Mononuclear cell (primary cell): ENCODE measurements at regions not wholly inside any gene's neighbourhood (a gene's known extent, or its start where the extent isn't known, plus 50 kb on each side); places are given as distances from the start of the nearest gene placed in this dataset.
A peak's percentile ranks its signal among the peaks of the same experiment; 100 is the strongest.

Experiments
- H3K27me3 ChIP-seq: 2 replicates; pipeline ENCODE4 v1.6.0; 2011; ENCODE audit warnings: low read length, control low read depth; ENCODE audit not compliant: insufficient read depth
- H3K4me1 ChIP-seq: 2 replicates; pipeline ENCODE4 v1.5.1; 2011; ENCODE audit warnings: mild to moderate bottlenecking, low read length, control low read depth; ENCODE audit not compliant: insufficient read depth
- H3K4me3 ChIP-seq: 2 replicates; pipeline ENCODE4 v1.5.1; 2011; ENCODE audit warnings: mild to moderate bottlenecking, low read length, moderate library complexity
- H3K9me3 ChIP-seq: 2 replicates; pipeline ENCODE4 v1.5.1; 2011; ENCODE audit warnings: low read depth, mild to moderate bottlenecking, control low read depth, low read length

DNA sequence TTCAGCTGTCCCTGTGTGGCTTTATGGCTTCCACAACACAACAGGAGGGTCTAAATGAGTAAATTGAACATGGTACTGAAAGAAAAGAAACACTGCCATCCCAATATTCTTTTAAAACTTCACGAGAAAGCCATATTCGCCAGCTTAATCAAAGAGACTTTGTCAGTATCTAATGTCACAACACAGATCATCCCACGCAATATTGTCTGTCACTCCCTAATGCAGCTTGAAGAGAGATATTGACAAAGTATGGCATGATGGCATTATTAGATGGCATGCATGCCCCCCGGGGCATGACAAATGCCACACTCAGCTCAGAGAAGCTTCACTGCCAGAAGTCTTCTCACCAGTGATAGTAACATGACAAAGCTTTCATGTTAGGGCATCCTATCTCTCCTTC is 197.8 kb downstream of the TTC8 start:
- H3K27me3 ChIP-seq, result peaks cover 11% of the 10 kb centered on the region
- peaks cover 24% of the 10 kb centered on the region for H3K4me1 ChIP-seq
- H3K9me3 ChIP-seq, result no peaks in the 10 kb centered on the region
- no peak overlapping the region for H3K4me3 ChIP-seq

- no peaks in the 10 kb centered on the region for H3K9me3 ChIP-seq
- H3K4me3 ChIP-seq, result no peak overlapping the region
- peaks cover 30% of the 10 kb centered on the region for H3K4me1 ChIP-seq
- peaks cover 33% of the 10 kb centered on the region for H3K27me3 ChIP-seq
These were observed 200.2 kb downstream of the TTC8 start for GRCh38 chr14:89024691-89025090.

DNA sequence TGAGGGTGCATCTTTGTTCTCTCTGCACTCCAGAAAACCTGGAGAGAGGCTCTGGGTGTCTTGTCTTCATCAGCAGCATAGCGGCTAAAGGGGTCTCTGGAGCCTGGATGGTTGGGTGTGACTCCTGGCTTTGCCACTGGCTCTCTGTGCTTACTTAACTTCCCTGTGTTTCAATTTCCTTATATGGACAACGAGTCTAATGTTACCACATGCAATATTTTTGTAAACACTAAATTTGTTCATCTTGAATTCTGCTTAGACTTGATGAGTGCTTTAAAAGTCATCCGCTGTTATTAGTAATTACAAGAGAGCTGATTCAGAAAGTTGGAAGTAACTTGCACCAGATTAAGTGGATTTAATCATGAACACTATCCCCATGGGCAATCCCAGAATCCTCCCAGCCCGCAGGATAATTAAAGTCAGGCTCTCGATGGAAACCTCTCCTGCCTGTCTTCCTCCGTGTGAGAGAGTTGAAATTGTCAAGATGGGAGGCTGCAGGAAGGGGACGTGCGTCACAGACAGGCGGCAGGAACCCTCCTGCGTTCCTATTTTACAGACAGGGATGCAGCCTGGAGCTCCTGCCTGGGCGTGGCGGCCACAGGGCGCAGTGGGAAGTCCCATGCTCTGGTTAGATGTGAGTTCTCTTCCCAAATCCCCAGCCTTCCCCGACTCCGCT is 201.2 kb downstream of the TTC8 start:
- H3K4me3 ChIP-seq, result no peak overlapping the region
- no peaks in the 10 kb centered on the region for H3K9me3 ChIP-seq
- H3K27me3 ChIP-seq, result peaks cover 37% of the 10 kb centered on the region
- peaks cover 30% of the 10 kb centered on the region for H3K4me1 ChIP-seq

GRCh38 chr14:89027097-89027740 is 202.8 kb downstream of the TTC8 start:
- Histone ChIP-seq H3K4me3 (peak overlapping the region; percentile 41), H3K27me3 (peaks cover 37% of the 10 kb centered on the region), H3K4me1 (peaks cover 30% of the 10 kb centered on the region), H3K9me3 (no peaks in the 10 kb centered on the region)

DNA sequence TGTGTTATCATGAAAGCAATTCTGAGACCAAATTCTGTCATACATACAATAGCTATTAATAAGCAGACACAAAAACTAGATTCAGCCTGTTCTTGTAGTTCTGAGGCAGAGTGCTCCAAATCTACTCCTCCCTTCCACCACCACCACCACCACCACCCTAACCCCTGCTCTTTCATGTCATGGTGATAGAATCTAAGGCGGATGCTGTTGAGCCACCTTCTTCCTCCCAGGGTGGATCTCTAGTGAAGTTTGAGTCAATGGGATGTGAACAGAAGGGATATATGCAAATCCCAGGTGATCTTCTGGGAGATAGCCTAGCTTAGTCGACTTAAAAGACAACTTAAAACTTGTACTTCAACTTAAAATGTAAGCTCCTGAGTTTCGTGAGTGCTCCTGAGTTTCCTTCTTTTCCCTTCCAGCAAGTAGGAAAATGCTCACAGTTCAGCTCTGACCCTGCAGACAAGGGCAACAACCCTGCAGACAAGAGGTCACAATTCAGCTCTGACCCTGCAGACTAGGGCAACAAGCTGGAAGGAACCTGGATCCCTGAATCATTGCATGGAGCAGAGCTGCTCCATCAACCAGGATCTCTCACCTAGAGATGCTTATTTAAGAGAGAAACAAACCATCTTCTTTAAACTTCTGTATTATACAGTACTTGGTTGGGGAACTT is 204.1 kb downstream of the TTC8 start:
- Histone ChIP-seq H3K9me3 (no peaks in the 10 kb centered on the region), H3K27me3 (peaks cover 34% of the 10 kb centered on the region), H3K4me3 (no peak overlapping the region), H3K4me1 (peaks cover 30% of the 10 kb centered on the region)

GRCh38 chr14:89029961-89030694 is 205.7 kb downstream of the TTC8 start:
- Histone ChIP-seq H3K4me1 (peaks cover 25% of the 10 kb centered on the region), H3K9me3 (no peaks in the 10 kb centered on the region), H3K27me3 (peaks cover 32% of the 10 kb centered on the region)

DNA sequence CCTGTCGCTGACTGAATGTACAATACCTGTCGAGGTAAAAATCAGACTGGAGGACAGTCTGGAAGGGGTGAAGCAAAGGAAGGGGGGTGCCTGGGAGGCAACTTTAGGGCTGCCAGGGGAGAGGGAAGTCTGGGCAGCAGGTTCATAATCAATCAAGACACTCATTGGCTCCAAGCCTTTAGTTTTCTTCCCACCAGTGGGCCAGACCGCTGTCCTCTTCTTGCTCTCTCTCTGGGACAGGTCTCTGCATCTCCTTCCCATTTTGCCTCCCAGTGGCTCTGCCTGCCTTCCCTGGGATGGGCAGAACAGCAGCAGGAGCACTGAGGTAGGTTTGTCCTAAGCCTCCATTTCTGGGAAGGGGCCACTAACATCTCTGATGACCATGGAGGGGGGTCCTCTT is 206.5 kb downstream of the TTC8 start:
- Histone ChIP-seq H3K27me3 (peaks cover 28% of the 10 kb centered on the region), H3K4me1 (peaks cover 19% of the 10 kb centered on the region), H3K4me3 (no peak overlapping the region), H3K9me3 (no peaks in the 10 kb centered on the region)

More at GRCh38 chr14:89029961-89030694, 205.7 kb downstream of the TTC8 start:
- no peak overlapping the region for H3K4me3 ChIP-seq

DNA sequence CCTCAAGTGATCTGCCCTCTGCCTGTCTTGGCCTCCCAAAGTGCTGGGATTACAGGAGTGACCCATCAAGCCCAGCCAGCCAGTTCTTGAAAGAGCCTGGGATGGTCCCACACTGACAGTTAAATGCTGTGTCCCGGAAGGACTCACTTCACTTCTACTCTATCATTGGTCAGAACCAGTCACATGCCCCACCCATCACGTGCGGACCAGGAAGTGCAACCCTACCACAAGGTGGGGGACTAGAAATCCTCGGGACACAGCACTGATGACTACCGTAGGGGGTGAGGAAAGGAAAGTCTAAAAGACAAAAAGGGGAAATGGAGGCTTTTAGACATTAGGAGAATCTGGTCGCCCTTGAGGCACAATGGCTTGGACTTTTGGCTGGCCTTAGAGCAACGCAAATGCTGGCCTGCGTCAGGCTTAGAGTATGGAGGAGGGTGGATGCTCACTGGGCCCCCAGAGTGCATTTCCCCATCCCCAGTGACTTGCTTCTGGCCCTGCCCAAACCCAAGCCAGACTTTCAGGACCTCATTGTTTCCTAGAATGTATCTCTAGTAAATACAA is 207.7 kb downstream of the TTC8 start:
- Histone ChIP-seq H3K27me3 (peaks cover 25% of the 10 kb centered on the region), H3K9me3 (no peaks in the 10 kb centered on the region), H3K4me3 (no peak overlapping the region), H3K4me1 (peaks cover 6% of the 10 kb centered on the region)

DNA sequence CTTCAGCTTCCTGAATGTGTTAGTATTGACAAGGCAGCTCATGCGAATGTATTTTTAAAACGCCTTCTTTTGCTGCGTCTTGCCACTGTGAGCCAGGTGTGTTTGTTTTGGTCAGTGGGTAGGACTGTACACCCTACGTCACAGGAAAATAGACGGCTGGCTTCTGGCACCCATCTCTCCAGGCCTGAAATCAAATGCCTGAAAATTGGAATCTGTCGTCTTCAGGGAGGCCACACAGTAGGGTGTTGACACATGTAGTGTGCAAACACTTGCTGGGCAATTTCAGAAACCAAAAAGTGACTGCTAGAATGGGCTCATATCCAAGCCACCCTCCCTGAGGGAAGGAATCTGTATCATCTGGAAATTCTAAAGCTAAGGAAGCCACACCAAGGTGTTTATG is 209.3 kb downstream of the TTC8 start:
- H3K4me1 ChIP-seq, result no peaks in the 10 kb centered on the region
- peaks cover 11% of the 10 kb centered on the region for H3K27me3 ChIP-seq
- no peaks in the 10 kb centered on the region for H3K9me3 ChIP-seq
- no peak overlapping the region for H3K4me3 ChIP-seq

DNA sequence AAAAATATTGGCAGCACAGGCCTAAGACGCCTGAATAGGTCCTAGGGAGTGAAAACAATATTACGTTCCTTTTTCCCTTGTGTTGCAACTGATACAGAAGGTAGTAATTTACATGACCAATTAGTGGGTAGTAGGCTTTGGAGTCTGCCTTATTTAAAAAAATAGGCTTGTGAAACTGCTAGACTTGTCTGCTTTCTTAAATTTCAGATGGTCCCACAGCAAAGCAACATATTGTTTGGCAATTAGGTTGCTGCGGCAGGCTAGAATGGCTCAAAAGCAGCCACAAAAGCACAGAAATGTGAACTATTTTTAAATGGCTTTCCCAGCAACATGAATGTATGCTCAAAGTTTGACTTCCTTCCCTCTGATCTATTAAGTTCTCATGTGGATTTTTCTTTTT is 211.9 kb downstream of the TTC8 start:
- Histone ChIP-seq H3K4me3 (no peak overlapping the region), H3K4me1 (peaks cover 12% of the 10 kb centered on the region), H3K27me3 (no peaks in the 10 kb centered on the region), H3K9me3 (no peaks in the 10 kb centered on the region)

DNA sequence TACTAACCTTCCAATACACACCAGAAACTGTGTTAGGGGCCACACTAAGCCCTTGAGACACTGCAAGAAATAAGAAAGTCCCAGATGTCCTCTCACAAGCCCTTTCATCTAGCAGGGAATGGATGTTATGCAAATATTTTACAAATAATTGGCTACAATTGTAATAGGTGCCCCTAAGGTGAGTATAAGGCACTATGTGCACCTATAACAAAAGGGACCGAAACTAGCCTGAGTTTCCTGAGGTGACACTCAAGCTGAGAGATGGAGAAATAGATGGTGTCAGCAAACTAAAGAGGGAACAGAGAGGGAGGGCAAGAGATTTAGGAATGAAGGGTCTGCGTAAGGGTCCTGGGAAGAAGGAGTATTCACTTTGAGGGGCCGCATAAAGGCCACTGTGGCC is 212.6 kb downstream of the TTC8 start:
- no peaks in the 10 kb centered on the region for H3K9me3 ChIP-seq
- H3K4me3 ChIP-seq, result no peak overlapping the region
- no peaks in the 10 kb centered on the region for H3K27me3 ChIP-seq
- H3K4me1 ChIP-seq, result peaks cover 12% of the 10 kb centered on the region

- H3K27me3 ChIP-seq, result no peaks in the 10 kb centered on the region
- H3K4me1 ChIP-seq, result peaks cover 12% of the 10 kb centered on the region
- H3K4me3 ChIP-seq, result no peak overlapping the region
- H3K9me3 ChIP-seq, result no peaks in the 10 kb centered on the region
These were observed 215.6 kb downstream of the TTC8 start for GRCh38 chr14:89040080-89040459.

GRCh38 chr14:89040460-89041256 is 216.2 kb downstream of the TTC8 start:
- Histone ChIP-seq H3K4me1 (peaks cover 12% of the 10 kb centered on the region), H3K9me3 (no peaks in the 10 kb centered on the region), H3K4me3 (no peak overlapping the region), H3K27me3 (no peaks in the 10 kb centered on the region)

GRCh38 chr14:89041257-89041582 is 216.8 kb downstream of the TTC8 start:
- Histone ChIP-seq H3K27me3 (no peaks in the 10 kb centered on the region), H3K4me3 (no peak overlapping the region), H3K4me1 (peaks cover 12% of the 10 kb centered on the region), H3K9me3 (no peaks in the 10 kb centered on the region)
